MCF 10A (cell line): ENCODE measurements at regions not wholly inside any gene's neighbourhood (a gene's known extent, or its start where the extent isn't known, plus 50 kb on each side); places are given as distances from the start of the nearest gene placed in this dataset.

ENCODE experiments used
- BruUV-seq: library from RNA; stranded (reverse); fragments of 400-500 nt; replicated peaks from 2 replicates; lab custom pipeline; 2021; lab: Mats Ljungman, UMichigan
- CTCF ChIA-PET: fragments of 300-600 bp; sonication (Branson Sonifier 250); formaldehyde crosslinking; extraction: SDS; loops from one replicate; lab custom pipeline; 2021; ENCODE audit warnings: antibody characterized with exemption, inconsistent platforms; lab: Yijun Ruan, JAX
- POLR2A ChIA-PET: fragments of 300-600, 350-650 bp; sonication (Branson Sonifier 250); formaldehyde crosslinking; extraction: SDS; loops from one replicate; lab custom pipeline; 2020; ENCODE audit warnings: antibody characterized with exemption, inconsistent platforms; lab: Yijun Ruan, JAX
- DNase-seq: peaks from one replicate; pipeline ENCODE4 v3.0.0-alpha.2; 2018; ENCODE audit not compliant: unreplicated experiment
- H3K27ac Mint-ChIP-seq: one replicate; pipeline ENCODE4 v1.8.0; 2022; ENCODE audit warnings: mild to moderate bottlenecking, low read depth, mixed read lengths; ENCODE audit not compliant: unreplicated experiment
- H3K27me3 Mint-ChIP-seq: one replicate; pipeline ENCODE4 v1.8.0; 2022; ENCODE audit warnings: mixed read lengths; ENCODE audit not compliant: insufficient read depth, unreplicated experiment
- H3K36me3 Mint-ChIP-seq: one replicate; pipeline ENCODE4 v1.8.0; 2022; ENCODE audit warnings: mild to moderate bottlenecking, moderate library complexity, mixed read lengths; ENCODE audit not compliant: insufficient read depth, unreplicated experiment
- H3K4me1 Mint-ChIP-seq: one replicate; pipeline ENCODE4 v1.8.0; 2022; ENCODE audit warnings: mixed read lengths; ENCODE audit not compliant: insufficient read depth, unreplicated experiment
- H3K4me3 Mint-ChIP-seq: one replicate; pipeline ENCODE4 v1.8.0; 2022; ENCODE audit warnings: mild to moderate bottlenecking, moderate library complexity, mixed read lengths; ENCODE audit not compliant: unreplicated experiment
- H3K9me3 Mint-ChIP-seq: one replicate; pipeline ENCODE4 v1.8.0; 2022; ENCODE audit warnings: mixed read lengths; ENCODE audit not compliant: unreplicated experiment
- intact Hi-C: fragments of 100-400 bp; cut with micrococcal nuclease; formaldehyde crosslinking; loops from 2 replicates; pipeline ENCODE4 v1.14.1; 2022
- TF ChIP-seq, protein P1 (sequence below): fragments of 200-600 bp; IDR thresholded peaks from one replicate; pipeline ENCODE4 v1.8.0; 2022; ENCODE audit warnings: antibody characterized with exemption, mild to moderate bottlenecking; ENCODE audit not compliant: unreplicated experiment

DNA sequence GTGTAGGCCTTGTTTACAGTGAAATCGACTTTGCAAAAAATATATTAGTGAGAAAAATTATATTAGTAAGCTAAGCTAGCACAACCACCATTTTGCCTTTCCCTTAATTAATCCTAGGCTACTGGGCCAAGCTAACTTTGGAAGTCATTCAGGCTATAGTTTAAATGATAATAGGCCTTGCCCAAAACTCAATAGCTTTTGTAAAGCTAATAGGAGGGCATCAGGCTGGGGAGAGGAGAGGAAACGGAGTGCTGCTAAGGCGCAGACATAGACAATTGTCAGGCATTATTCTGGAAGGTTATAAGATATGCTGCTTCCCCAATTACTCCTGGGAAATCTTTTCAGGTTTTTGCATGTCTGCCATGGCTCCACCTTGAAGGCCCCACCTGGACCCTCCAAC is 1286.0 kb downstream of the NSUN3 start:
- H3K9me3 Mint-ChIP-seq, result no peaks in the 10 kb centered on the region
- no peak overlapping the region for H3K27ac Mint-ChIP-seq
- no peaks in the 10 kb centered on the region for H3K4me1 Mint-ChIP-seq
- BruUV-seq, result no TSS peak
- TF ChIP-seq, protein P1, sequence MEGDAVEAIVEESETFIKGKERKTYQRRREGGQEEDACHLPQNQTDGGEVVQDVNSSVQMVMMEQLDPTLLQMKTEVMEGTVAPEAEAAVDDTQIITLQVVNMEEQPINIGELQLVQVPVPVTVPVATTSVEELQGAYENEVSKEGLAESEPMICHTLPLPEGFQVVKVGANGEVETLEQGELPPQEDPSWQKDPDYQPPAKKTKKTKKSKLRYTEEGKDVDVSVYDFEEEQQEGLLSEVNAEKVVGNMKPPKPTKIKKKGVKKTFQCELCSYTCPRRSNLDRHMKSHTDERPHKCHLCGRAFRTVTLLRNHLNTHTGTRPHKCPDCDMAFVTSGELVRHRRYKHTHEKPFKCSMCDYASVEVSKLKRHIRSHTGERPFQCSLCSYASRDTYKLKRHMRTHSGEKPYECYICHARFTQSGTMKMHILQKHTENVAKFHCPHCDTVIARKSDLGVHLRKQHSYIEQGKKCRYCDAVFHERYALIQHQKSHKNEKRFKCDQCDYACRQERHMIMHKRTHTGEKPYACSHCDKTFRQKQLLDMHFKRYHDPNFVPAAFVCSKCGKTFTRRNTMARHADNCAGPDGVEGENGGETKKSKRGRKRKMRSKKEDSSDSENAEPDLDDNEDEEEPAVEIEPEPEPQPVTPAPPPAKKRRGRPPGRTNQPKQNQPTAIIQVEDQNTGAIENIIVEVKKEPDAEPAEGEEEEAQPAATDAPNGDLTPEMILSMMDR, result no peak
- intact Hi-C loops, result no loop called here
- H3K27me3 Mint-ChIP-seq, result peaks cover 90% of the 10 kb centered on the region
- POLR2A ChIA-PET, result interaction anchor here (0.6 kb wide), 1 partner anchor 633 kb away, joined by 3 read pairs; no protein-coding TSS in a partner anchor
- no peak for DNase-seq
- CTCF ChIA-PET, result no interaction called here
- H3K4me3 Mint-ChIP-seq, result no peak overlapping the region
- H3K36me3 Mint-ChIP-seq, result no peaks in the 10 kb centered on the region

DNA sequence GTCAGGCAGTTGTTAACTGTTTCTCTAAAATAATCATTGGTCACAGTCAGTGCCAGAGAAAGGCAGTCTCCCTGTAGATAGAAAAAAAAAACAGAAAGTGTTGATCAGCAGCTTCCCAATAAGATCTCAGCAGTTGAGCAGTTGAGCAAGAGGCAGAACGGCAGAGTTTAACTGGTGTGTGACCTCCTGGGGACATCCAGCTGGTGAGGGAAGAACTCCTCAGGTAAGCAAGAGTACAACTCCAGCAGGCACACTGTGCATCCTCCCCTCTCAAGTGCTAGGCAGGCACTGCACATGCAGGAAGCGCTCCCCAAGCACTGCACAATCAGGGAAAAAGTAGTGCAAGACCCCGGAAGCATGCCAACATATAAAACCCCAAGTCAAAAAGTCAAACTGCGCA is 1287.2 kb downstream of the NSUN3 start:
- POLR2A ChIA-PET, result no interaction called here
- H3K27me3 Mint-ChIP-seq, result peaks cover 90% of the 10 kb centered on the region
- TF ChIP-seq, protein P1, result no peak
- H3K9me3 Mint-ChIP-seq, result no peaks in the 10 kb centered on the region
- CTCF ChIA-PET, result no interaction called here
- H3K4me3 Mint-ChIP-seq, result no peak overlapping the region
- intact Hi-C loops, result no loop called here
- H3K27ac Mint-ChIP-seq, result no peak overlapping the region
- BruUV-seq, result no TSS peak
- no peak for DNase-seq
- no peaks in the 10 kb centered on the region for H3K36me3 Mint-ChIP-seq
- no peaks in the 10 kb centered on the region for H3K4me1 Mint-ChIP-seq

DNA sequence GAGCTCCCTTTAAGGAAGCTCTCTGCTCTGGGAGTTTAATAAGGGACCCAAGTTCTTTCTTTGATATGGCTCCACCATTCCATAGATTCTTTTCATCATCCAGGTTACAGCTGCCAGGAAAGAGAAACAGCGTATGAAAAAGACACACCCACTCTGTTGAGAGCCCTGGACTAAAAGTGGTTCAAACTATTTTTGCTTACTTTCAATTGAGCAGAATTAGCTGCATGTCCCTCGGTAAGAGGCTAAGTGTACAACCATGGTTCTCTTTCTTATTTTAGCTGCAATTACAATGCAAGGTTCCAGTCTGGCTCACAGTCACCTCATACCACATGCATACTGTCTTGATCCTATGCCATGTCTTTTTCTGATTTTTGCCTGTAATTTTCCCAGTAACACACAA is 1288.3 kb downstream of the NSUN3 start:
- BruUV-seq, result no TSS peak

DNA sequence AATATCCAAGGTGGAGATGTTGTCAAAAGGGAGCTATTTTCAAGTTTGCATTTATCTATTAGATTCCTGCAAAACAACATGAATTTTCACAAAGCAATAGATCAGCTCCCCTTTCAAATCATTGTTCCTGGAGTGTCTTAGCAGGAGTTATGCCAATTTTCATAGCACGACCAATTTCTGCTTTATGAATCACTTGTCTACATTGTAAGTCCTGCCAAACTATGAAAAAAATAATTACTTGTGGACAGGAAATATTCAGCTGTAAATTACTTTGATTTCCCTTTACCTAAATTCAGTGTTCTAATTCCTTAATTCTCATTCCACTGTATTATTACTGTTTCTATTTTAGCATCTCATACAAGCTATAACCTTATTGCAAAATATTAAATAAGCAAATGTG is 1289.6 kb downstream of the NSUN3 start:
- no TSS peak for BruUV-seq
- peaks cover 87% of the 10 kb centered on the region for H3K27me3 Mint-ChIP-seq
- CTCF ChIA-PET, result interaction anchor here (0.7 kb wide), 1 partner anchor 88 kb away, joined by 3 read pairs; no protein-coding TSS in a partner anchor
- no peaks in the 10 kb centered on the region for H3K9me3 Mint-ChIP-seq
- no peak overlapping the region for H3K4me3 Mint-ChIP-seq
- H3K4me1 Mint-ChIP-seq, result no peaks in the 10 kb centered on the region
- DNase-seq, result no peak
- no peaks in the 10 kb centered on the region for H3K36me3 Mint-ChIP-seq
- intact Hi-C loops, result no loop called here
- TF ChIP-seq, protein P1, result no peak
- POLR2A ChIA-PET, result no interaction called here
- no peak overlapping the region for H3K27ac Mint-ChIP-seq

More for the DNA sequence above, 1288.3 kb downstream of the NSUN3 start:
- CTCF ChIA-PET, result no interaction called here
- POLR2A ChIA-PET, result interaction anchor here (0.6 kb wide), 1 partner anchor 16 kb away, joined by 3 read pairs; no protein-coding TSS in a partner anchor
- H3K27ac Mint-ChIP-seq, result no peak overlapping the region
- H3K27me3 Mint-ChIP-seq, result peaks cover 85% of the 10 kb centered on the region
- intact Hi-C loops, result no loop called here
- H3K4me3 Mint-ChIP-seq, result no peak overlapping the region
- DNase-seq, result no peak
- TF ChIP-seq, protein P1, result no peak
- no peaks in the 10 kb centered on the region for H3K4me1 Mint-ChIP-seq
- H3K9me3 Mint-ChIP-seq, result no peaks in the 10 kb centered on the region
- H3K36me3 Mint-ChIP-seq, result no peaks in the 10 kb centered on the region
